Nephron progenitor cell (in vitro differentiated cells): ENCODE measurements at regions not wholly inside any gene's neighbourhood (a gene's known extent, or its start where the extent isn't known, plus 50 kb on each side); places are given as distances from the start of the nearest gene placed in this dataset.

Experiments used
- DNase-seq: peaks from one replicate; pipeline ENCODE4 v3.0.0; 2021
- H3K27ac Mint-ChIP-seq: 2 replicates; pipeline ENCODE4 v1.8.0; 2021; ENCODE audit warnings: mild to moderate bottlenecking, moderate library complexity, mixed read lengths
- H3K27me3 Mint-ChIP-seq: 2 replicates; pipeline ENCODE4 v1.8.0; 2021; ENCODE audit warnings: mild to moderate bottlenecking, low read depth, mixed read lengths; ENCODE audit not compliant: poor library complexity
- H3K36me3 Mint-ChIP-seq: 2 replicates; pipeline ENCODE4 v1.8.0; 2021; ENCODE audit warnings: low read depth, mixed read lengths
- H3K4me1 Mint-ChIP-seq: 2 replicates; pipeline ENCODE4 v1.8.0; 2021; ENCODE audit warnings: mixed read lengths
- H3K4me3 Mint-ChIP-seq: 2 replicates; pipeline ENCODE4 v1.8.0; 2021; ENCODE audit warnings: mild to moderate bottlenecking, moderate library complexity, mixed read lengths
- H3K9me3 Mint-ChIP-seq: 2 replicates; pipeline ENCODE4 v1.8.0; 2021; ENCODE audit warnings: mild to moderate bottlenecking, moderate library complexity, mixed read lengths
- CTCF ChIP-seq: fragments of 200-600 bp; sonication (generic); IDR thresholded peaks from 2 replicates; pipeline ENCODE4 v1.5.0; 2021; ENCODE audit warnings: antibody characterized with exemption

- H3K9me3 Mint-ChIP-seq, result peaks cover 3% of the 10 kb centered on the region
- no peak for TF ChIP-seq CTCF
- no peak for DNase-seq
- peaks cover 29% of the 10 kb centered on the region for H3K27me3 Mint-ChIP-seq
- H3K36me3 Mint-ChIP-seq, result no peaks in the 10 kb centered on the region
- H3K4me3 Mint-ChIP-seq, result no peak overlapping the region
- H3K27ac Mint-ChIP-seq, result no peak overlapping the region
- H3K4me1 Mint-ChIP-seq, result peaks cover 13% of the 10 kb centered on the region
Measured at GRCh38 chr4:3818371-3818770, 52.2 kb downstream of the ADRA2C start.

GRCh38 chr4:3819210-3819919 lies 53.2 kb downstream of the ADRA2C start:
- DNase-seq, result no peak
- Mint-ChIP-seq H3K36me3 (no peaks in the 10 kb centered on the region), H3K27ac (no peak overlapping the region), H3K4me3 (no peak overlapping the region), H3K27me3 (peaks cover 26% of the 10 kb centered on the region), H3K9me3 (peaks cover 3% of the 10 kb centered on the region), H3K4me1 (peaks cover 13% of the 10 kb centered on the region)
- TF ChIP-seq CTCF, result no peak

GRCh38 chr4:3820016-3820805 lies 54.0 kb downstream of the ADRA2C start:
- no peak for TF ChIP-seq CTCF
- H3K9me3 Mint-ChIP-seq, result peaks cover 3% of the 10 kb centered on the region
- no peaks in the 10 kb centered on the region for H3K36me3 Mint-ChIP-seq
- peaks cover 30% of the 10 kb centered on the region for H3K27me3 Mint-ChIP-seq
- H3K4me1 Mint-ChIP-seq, result peaks cover 16% of the 10 kb centered on the region
- no peak for DNase-seq
- no peak overlapping the region for H3K4me3 Mint-ChIP-seq
- H3K27ac Mint-ChIP-seq, result no peak overlapping the region

GRCh38 chr4:3820806-3821579 lies 54.8 kb downstream of the ADRA2C start:
- H3K4me3 Mint-ChIP-seq, result no peak overlapping the region
- H3K9me3 Mint-ChIP-seq, result peaks cover 3% of the 10 kb centered on the region
- TF ChIP-seq CTCF, result no peak
- DNase-seq, result no peak
- no peaks in the 10 kb centered on the region for H3K36me3 Mint-ChIP-seq
- peaks cover 18% of the 10 kb centered on the region for H3K4me1 Mint-ChIP-seq
- H3K27ac Mint-ChIP-seq, result peak overlapping the region; percentile 20
- H3K27me3 Mint-ChIP-seq, result peaks cover 30% of the 10 kb centered on the region

GRCh38 chr4:3821580-3822229 lies 55.5 kb downstream of the ADRA2C start:
- H3K9me3 Mint-ChIP-seq, result peaks cover 3% of the 10 kb centered on the region
- H3K4me3 Mint-ChIP-seq, result no peak overlapping the region
- TF ChIP-seq CTCF, result no peak
- DNase-seq, result no peak
- peaks cover 30% of the 10 kb centered on the region for H3K27me3 Mint-ChIP-seq
- peaks cover 23% of the 10 kb centered on the region for H3K4me1 Mint-ChIP-seq
- H3K27ac Mint-ChIP-seq, result no peak overlapping the region
- no peaks in the 10 kb centered on the region for H3K36me3 Mint-ChIP-seq
